Activated naive CD8-positive, alpha-beta T cell (primary cell): ENCODE measurements at regions not wholly inside any gene's neighbourhood (a gene's known extent, or its start where the extent isn't known, plus 50 kb on each side); places are given as distances from the start of the nearest gene placed in this dataset.
"Not testable (repeated sequence)": the region's sequence is repeated elsewhere in the genome, so short reads cannot be mapped to it uniquely, and the experiment has no call there.

Source experiments
- H3K27ac Mint-ChIP-seq: one replicate; pipeline ENCODE4 v1.8.0; 2021; ENCODE audit warnings: mixed read lengths
- H3K27me3 Mint-ChIP-seq: one replicate; pipeline ENCODE4 v1.8.0; 2021; ENCODE audit warnings: mixed read lengths
- H3K36me3 Mint-ChIP-seq: one replicate; pipeline ENCODE4 v1.8.0; 2021; ENCODE audit warnings: mixed read lengths
- H3K4me1 Mint-ChIP-seq: one replicate; pipeline ENCODE4 v1.8.0; 2021; ENCODE audit warnings: low read depth, mixed read lengths
- H3K4me3 Mint-ChIP-seq: one replicate; pipeline ENCODE4 v1.8.0; 2021; ENCODE audit warnings: mild to moderate bottlenecking, mixed read lengths
- H3K9me3 Mint-ChIP-seq: one replicate; pipeline ENCODE4 v1.8.0; 2021; ENCODE audit warnings: low read depth, mixed read lengths

- Mint-ChIP-seq H3K36me3 (no peaks in the 10 kb centered on the region), H3K4me1 (no peaks in the 10 kb centered on the region), H3K4me3 (no peak overlapping the region), H3K27ac (no peak overlapping the region), H3K27me3 (no peaks in the 10 kb centered on the region), H3K9me3 (peaks cover 4% of the 10 kb centered on the region)
Observed at GRCh38 chr6:81401970-81402690, 350.4 kb downstream of the TENT5A start.

- Mint-ChIP-seq H3K36me3 (no peaks in the 10 kb centered on the region), H3K4me1 (no peaks in the 10 kb centered on the region), H3K9me3 (peaks cover under 1% of the 10 kb centered on the region), H3K4me3 (no peak overlapping the region), H3K27me3 (no peaks in the 10 kb centered on the region), H3K27ac (no peak overlapping the region)
Observed at GRCh38 chr6:81396916-81397315, 355.6 kb downstream of the TENT5A start.

- Mint-ChIP-seq H3K27ac (no peak overlapping the region), H3K9me3 (peaks cover 11% of the 10 kb centered on the region), H3K36me3 (no peaks in the 10 kb centered on the region), H3K4me3 (no peak overlapping the region), H3K4me1 (no peaks in the 10 kb centered on the region), H3K27me3 (no peaks in the 10 kb centered on the region)
Observed at GRCh38 chr6:81387163-81387562, 365.3 kb downstream of the TENT5A start.

- no peaks in the 10 kb centered on the region for H3K27me3 Mint-ChIP-seq
- H3K4me1 Mint-ChIP-seq: no peaks in the 10 kb centered on the region
- peaks cover 3% of the 10 kb centered on the region for H3K9me3 Mint-ChIP-seq
- no peak overlapping the region for H3K4me3 Mint-ChIP-seq
- no peak overlapping the region for H3K27ac Mint-ChIP-seq
- no peaks in the 10 kb centered on the region for H3K36me3 Mint-ChIP-seq
Observed at GRCh38 chr6:81384921-81385320, 367.6 kb downstream of the TENT5A start.

- H3K27me3 Mint-ChIP-seq: no peaks in the 10 kb centered on the region
- no peaks in the 10 kb centered on the region for H3K36me3 Mint-ChIP-seq
- peaks cover 3% of the 10 kb centered on the region for H3K9me3 Mint-ChIP-seq
- no peak overlapping the region for H3K4me3 Mint-ChIP-seq
- no peaks in the 10 kb centered on the region for H3K4me1 Mint-ChIP-seq
- H3K27ac Mint-ChIP-seq: no peak overlapping the region
Observed at GRCh38 chr6:81383472-81383871, 369.0 kb downstream of the TENT5A start.

- Mint-ChIP-seq H3K36me3 (no peaks in the 10 kb centered on the region), H3K4me1 (no peaks in the 10 kb centered on the region), H3K9me3 (peaks cover 3% of the 10 kb centered on the region), H3K27ac (no peak overlapping the region), H3K4me3 (no peak overlapping the region), H3K27me3 (no peaks in the 10 kb centered on the region)
Observed at GRCh38 chr6:81382852-81383251, 369.6 kb downstream of the TENT5A start.

GRCh38 chr6:81381382-81381916 is 371.0 kb downstream of the TENT5A start:
- no peak overlapping the region for H3K4me3 Mint-ChIP-seq
- no peak overlapping the region for H3K27ac Mint-ChIP-seq
- no peaks in the 10 kb centered on the region for H3K27me3 Mint-ChIP-seq
- H3K4me1 Mint-ChIP-seq: no peaks in the 10 kb centered on the region
- no peaks in the 10 kb centered on the region for H3K36me3 Mint-ChIP-seq
- peaks cover 3% of the 10 kb centered on the region for H3K9me3 Mint-ChIP-seq

GRCh38 chr6:81380718-81381338 is 371.7 kb downstream of the TENT5A start:
- H3K27ac Mint-ChIP-seq: no peak overlapping the region
- no peaks in the 10 kb centered on the region for H3K27me3 Mint-ChIP-seq
- H3K4me1 Mint-ChIP-seq: no peaks in the 10 kb centered on the region
- H3K9me3 Mint-ChIP-seq: peaks cover 1% of the 10 kb centered on the region
- H3K36me3 Mint-ChIP-seq: no peaks in the 10 kb centered on the region
- H3K4me3 Mint-ChIP-seq: no peak overlapping the region

GRCh38 chr6:81376745-81377144 is 375.7 kb downstream of the TENT5A start:
- no peaks in the 10 kb centered on the region for H3K9me3 Mint-ChIP-seq
- H3K27me3 Mint-ChIP-seq: no peaks in the 10 kb centered on the region
- H3K4me3 Mint-ChIP-seq: no peak overlapping the region
- H3K36me3 Mint-ChIP-seq: no peaks in the 10 kb centered on the region
- H3K27ac Mint-ChIP-seq: no peak overlapping the region
- no peaks in the 10 kb centered on the region for H3K4me1 Mint-ChIP-seq

- H3K4me3 Mint-ChIP-seq: no peak overlapping the region
- H3K9me3 Mint-ChIP-seq: no peaks in the 10 kb centered on the region
- no peaks in the 10 kb centered on the region for H3K36me3 Mint-ChIP-seq
- no peak overlapping the region for H3K27ac Mint-ChIP-seq
- H3K4me1 Mint-ChIP-seq: no peaks in the 10 kb centered on the region
- H3K27me3 Mint-ChIP-seq: no peaks in the 10 kb centered on the region
Observed at GRCh38 chr6:81373414-81373813, 379.1 kb downstream of the TENT5A start.

- no peaks in the 10 kb centered on the region for H3K4me1 Mint-ChIP-seq
- no peaks in the 10 kb centered on the region for H3K36me3 Mint-ChIP-seq
- H3K27me3 Mint-ChIP-seq: no peaks in the 10 kb centered on the region
- H3K9me3 Mint-ChIP-seq: no peaks in the 10 kb centered on the region
- no peak overlapping the region for H3K4me3 Mint-ChIP-seq
- H3K27ac Mint-ChIP-seq: no peak overlapping the region
Observed at GRCh38 chr6:81371930-81372329, 380.6 kb downstream of the TENT5A start.

- no peaks in the 10 kb centered on the region for H3K4me1 Mint-ChIP-seq
- no peaks in the 10 kb centered on the region for H3K36me3 Mint-ChIP-seq
- H3K4me3 Mint-ChIP-seq: no peak overlapping the region
- no peak overlapping the region for H3K27ac Mint-ChIP-seq
- H3K9me3 Mint-ChIP-seq: no peaks in the 10 kb centered on the region
- no peaks in the 10 kb centered on the region for H3K27me3 Mint-ChIP-seq
Observed at GRCh38 chr6:81366972-81367371, 385.5 kb downstream of the TENT5A start.

GRCh38 chr6:81362246-81362645 is 390.2 kb downstream of the TENT5A start:
- H3K4me3 Mint-ChIP-seq: no peak overlapping the region
- no peak overlapping the region for H3K27ac Mint-ChIP-seq
- no peaks in the 10 kb centered on the region for H3K36me3 Mint-ChIP-seq
- no peaks in the 10 kb centered on the region for H3K9me3 Mint-ChIP-seq
- H3K4me1 Mint-ChIP-seq: no peaks in the 10 kb centered on the region
- peaks cover 3% of the 10 kb centered on the region for H3K27me3 Mint-ChIP-seq

- Mint-ChIP-seq H3K27me3 (peaks cover 3% of the 10 kb centered on the region), H3K36me3 (no peaks in the 10 kb centered on the region), H3K9me3 (no peaks in the 10 kb centered on the region), H3K27ac (no peak overlapping the region), H3K4me3 (no peak overlapping the region), H3K4me1 (no peaks in the 10 kb centered on the region)
Observed at GRCh38 chr6:81353262-81353661, 399.2 kb downstream of the TENT5A start.

- not testable (repeated sequence) for H3K4me3 Mint-ChIP-seq, H3K9me3 Mint-ChIP-seq, H3K27me3 Mint-ChIP-seq, H3K36me3 Mint-ChIP-seq, H3K27ac Mint-ChIP-seq, H3K4me1 Mint-ChIP-seq
Observed at GRCh38 chr6:81344026-81344425, 408.5 kb downstream of the TENT5A start.

GRCh38 chr6:81340946-81341345 is 411.5 kb downstream of the TENT5A start:
- Mint-ChIP-seq H3K27ac (no peak overlapping the region), H3K36me3 (no peaks in the 10 kb centered on the region), H3K27me3 (no peaks in the 10 kb centered on the region), H3K4me3 (no peak overlapping the region), H3K9me3 (peaks cover 11% of the 10 kb centered on the region), H3K4me1 (no peaks in the 10 kb centered on the region)
